Erythroblast (primary cell): ENCODE measurements at regions not wholly inside any gene's neighbourhood (a gene's known extent, or its start where the extent isn't known, plus 50 kb on each side); places are given as distances from the start of the nearest gene placed in this dataset.

Source experiments
- GATA1 ChIP-seq: IDR thresholded peaks from 2 replicates; pipeline ENCODE4 v1.6.1; 2011; ENCODE audit warnings: low read depth, mild to moderate bottlenecking, control low read depth, low read length, moderate library complexity
- POLR2A ChIP-seq: IDR thresholded peaks from 2 replicates; pipeline ENCODE4 v1.6.1; 2011; ENCODE audit warnings: mild to moderate bottlenecking, low read length

GRCh38 chr6:138562691-138563090, 63.4 kb upstream of the NHSL1 start:
- TF ChIP-seq POLR2A = no peak
- no peak for TF ChIP-seq GATA1
